Endodermal cell (in vitro differentiated cells): ENCODE measurements at regions not wholly inside any gene's neighbourhood (a gene's known extent, or its start where the extent isn't known, plus 50 kb on each side); places are given as distances from the start of the nearest gene placed in this dataset.

ENCODE experiments used
- DNase-seq: peaks from one replicate; pipeline ENCODE4 v3.0.0-alpha.2; 2017
- H3K27ac ChIP-seq: 2 replicates; pipeline ENCODE4 v1.5.1; 2013; ENCODE audit warnings: mild to moderate bottlenecking, low read depth, low read length, moderate library complexity
- H3K27me3 ChIP-seq: 2 replicates; pipeline ENCODE4 v1.6.1; 2013; ENCODE audit warnings: mild to moderate bottlenecking, low read length, moderate library complexity; ENCODE audit not compliant: insufficient read depth, control insufficient read depth, poor library complexity, severe bottlenecking
- H3K36me3 ChIP-seq: 2 replicates; pipeline ENCODE4 v1.7.0; 2013; ENCODE audit warnings: mild to moderate bottlenecking, low read length, moderate library complexity; ENCODE audit not compliant: control insufficient read depth, insufficient read depth
- H3K4me1 ChIP-seq: one replicate; pipeline ENCODE4 v1.7.0; 2013; ENCODE audit warnings: low read length; ENCODE audit not compliant: control insufficient read depth, insufficient read depth
- H3K4me3 ChIP-seq: 2 replicates; pipeline ENCODE4 v1.5.1; 2013; ENCODE audit warnings: mild to moderate bottlenecking, low read length, moderate library complexity
- H3K9ac ChIP-seq: 2 replicates; pipeline ENCODE4 v1.6.1; 2013; ENCODE audit warnings: mild to moderate bottlenecking, low read length, moderate library complexity; ENCODE audit not compliant: poor library complexity, severe bottlenecking; ENCODE audit errors: extremely low read depth
- H3K9me3 ChIP-seq: 2 replicates; pipeline ENCODE4 v1.6.1; 2013; ENCODE audit warnings: mild to moderate bottlenecking, low read length, moderate library complexity; ENCODE audit not compliant: control insufficient read depth
- H3K27ac Mint-ChIP-seq: 2 replicates; pipeline ENCODE4 v1.8.0; 2020; ENCODE audit warnings: mixed read lengths
- H3K27me3 Mint-ChIP-seq: 2 replicates; pipeline ENCODE4 v1.8.0; 2021; ENCODE audit warnings: mild to moderate bottlenecking, mixed read lengths; ENCODE audit not compliant: insufficient read depth
- H3K36me3 Mint-ChIP-seq: 2 replicates; pipeline ENCODE4 v1.8.0; 2020; ENCODE audit warnings: low read depth, mixed read lengths
- H3K4me1 Mint-ChIP-seq: 2 replicates; pipeline ENCODE4 v1.8.0; 2020; ENCODE audit warnings: mixed read lengths
- H3K4me3 Mint-ChIP-seq: 2 replicates; pipeline ENCODE4 v1.8.0; 2020; ENCODE audit warnings: mild to moderate bottlenecking, moderate library complexity, mixed read lengths
- H3K9me3 Mint-ChIP-seq: 2 replicates; pipeline ENCODE4 v1.8.0; 2020; ENCODE audit warnings: mild to moderate bottlenecking, mixed read lengths
- WGBS, 2 experiments: methylation state at CpG; one replicate each; pipeline versions ENCODE4 v1.1.5 to v1.1.7; 2013; ENCODE audit warnings: missing lambda C conversion rate in 2 of 2, mixed read lengths in 1 of 2; ENCODE audit not compliant: insufficient coverage in 1 of 2, insufficient read length in 1 of 2; 5-methylcytosine and 5-hydroxymethylcytosine counted together
- TF ChIP-seq, protein P1 (sequence below): fragments of 200-600 bp; sonication (generic); conservative IDR thresholded peaks from 2 replicates; pipeline ENCODE4 v1.5.0; 2021; ENCODE audit warnings: antibody characterized with exemption, mild to moderate bottlenecking

DNA sequence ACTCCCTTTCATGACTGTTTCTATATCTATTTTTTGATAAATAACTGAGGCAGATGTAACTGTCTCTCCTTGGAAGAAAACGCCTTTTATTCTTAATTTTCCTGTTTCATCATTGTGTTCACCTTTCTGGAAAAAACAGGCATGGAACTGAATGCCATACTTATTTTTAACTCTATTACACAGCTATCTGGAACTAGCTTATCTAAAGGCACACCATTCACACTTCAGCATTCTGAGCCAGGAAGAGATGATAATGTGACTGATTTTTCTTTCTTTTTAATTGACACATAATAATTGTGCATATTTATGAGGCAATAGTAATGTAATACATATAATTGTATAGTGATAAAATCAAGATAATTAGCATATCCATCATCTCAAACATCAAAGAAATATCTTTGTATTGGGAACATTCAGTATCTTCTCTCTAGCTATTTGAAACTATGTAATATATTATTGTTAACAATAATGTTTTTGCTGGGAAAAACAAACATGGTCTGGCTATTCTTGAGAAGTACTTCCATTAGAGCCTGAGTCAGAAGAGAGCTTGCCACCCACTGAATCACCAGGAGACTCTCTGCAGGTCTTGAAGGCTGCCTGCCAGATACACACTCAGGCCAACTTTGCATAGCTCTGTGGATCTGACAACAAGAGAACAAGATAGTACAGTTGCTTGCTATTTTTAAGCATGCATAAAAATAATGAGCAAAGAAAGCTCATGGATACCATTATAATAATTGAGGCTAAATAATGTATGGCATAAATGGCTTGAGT, 501.0 kb upstream of the EDIL3 start:
- no peak overlapping the region for H3K27ac ChIP-seq
- TF ChIP-seq, protein P1, sequence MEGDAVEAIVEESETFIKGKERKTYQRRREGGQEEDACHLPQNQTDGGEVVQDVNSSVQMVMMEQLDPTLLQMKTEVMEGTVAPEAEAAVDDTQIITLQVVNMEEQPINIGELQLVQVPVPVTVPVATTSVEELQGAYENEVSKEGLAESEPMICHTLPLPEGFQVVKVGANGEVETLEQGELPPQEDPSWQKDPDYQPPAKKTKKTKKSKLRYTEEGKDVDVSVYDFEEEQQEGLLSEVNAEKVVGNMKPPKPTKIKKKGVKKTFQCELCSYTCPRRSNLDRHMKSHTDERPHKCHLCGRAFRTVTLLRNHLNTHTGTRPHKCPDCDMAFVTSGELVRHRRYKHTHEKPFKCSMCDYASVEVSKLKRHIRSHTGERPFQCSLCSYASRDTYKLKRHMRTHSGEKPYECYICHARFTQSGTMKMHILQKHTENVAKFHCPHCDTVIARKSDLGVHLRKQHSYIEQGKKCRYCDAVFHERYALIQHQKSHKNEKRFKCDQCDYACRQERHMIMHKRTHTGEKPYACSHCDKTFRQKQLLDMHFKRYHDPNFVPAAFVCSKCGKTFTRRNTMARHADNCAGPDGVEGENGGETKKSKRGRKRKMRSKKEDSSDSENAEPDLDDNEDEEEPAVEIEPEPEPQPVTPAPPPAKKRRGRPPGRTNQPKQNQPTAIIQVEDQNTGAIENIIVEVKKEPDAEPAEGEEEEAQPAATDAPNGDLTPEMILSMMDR = no peak

DNA sequence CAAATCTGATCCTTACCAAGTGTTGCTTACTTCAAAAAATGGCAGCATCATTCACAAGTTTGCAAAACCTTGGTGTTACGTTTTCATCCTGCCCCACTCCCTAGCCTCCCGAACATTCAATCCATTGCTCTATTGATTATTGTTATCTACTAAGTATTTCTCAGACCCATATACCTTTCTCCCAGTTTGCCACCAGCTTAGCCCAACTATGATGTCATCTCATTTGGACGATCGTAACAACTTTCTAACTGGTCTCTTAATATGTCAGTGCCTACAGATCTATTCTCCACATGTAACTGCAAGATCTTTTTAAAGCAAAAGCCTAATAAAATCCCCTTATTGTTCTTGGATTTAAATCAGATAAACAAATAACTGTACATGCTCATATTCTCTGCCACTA, 497.1 kb upstream of the EDIL3 start:
- no peaks in the 10 kb centered on the region for H3K27me3 Mint-ChIP-seq
- Histone ChIP-seq H3K27ac (no peak overlapping the region), H3K27me3 (no peaks in the 10 kb centered on the region), H3K9me3 (no peaks in the 10 kb centered on the region), H3K4me3 (no peak overlapping the region), H3K4me1 (peaks cover 3% of the 10 kb centered on the region), H3K36me3 (no peaks in the 10 kb centered on the region), H3K9ac (no peak overlapping the region)
- no peak overlapping the region for H3K4me3 Mint-ChIP-seq
- H3K27ac Mint-ChIP-seq = no peak overlapping the region
- TF ChIP-seq, protein P1 = no peak
- 87 to 100% methylated on average over 2 to 4 of the region's 4 CpGs for WGBS, 2 experiments
- peaks cover 1% of the 10 kb centered on the region for H3K9me3 Mint-ChIP-seq
- H3K36me3 Mint-ChIP-seq = no peaks in the 10 kb centered on the region
- H3K4me1 Mint-ChIP-seq = peaks cover 14% of the 10 kb centered on the region
- DNase-seq = no peak

More for the DNA sequence above, 501.0 kb upstream of the EDIL3 start:
- 79 to 83% methylated on average over 1 of the region's 1 CpG for WGBS, 2 experiments
- no peak overlapping the region for H3K4me3 ChIP-seq
- no peak overlapping the region for H3K9ac ChIP-seq
- no peaks in the 10 kb centered on the region for H3K9me3 ChIP-seq
- Mint-ChIP-seq H3K27ac (no peak overlapping the region), H3K4me3 (no peak overlapping the region), H3K9me3 (no peaks in the 10 kb centered on the region), H3K4me1 (peaks cover 14% of the 10 kb centered on the region), H3K27me3 (no peaks in the 10 kb centered on the region), H3K36me3 (no peaks in the 10 kb centered on the region)
- peaks cover 3% of the 10 kb centered on the region for H3K4me1 ChIP-seq
- DNase-seq = no peak
- H3K36me3 ChIP-seq = no peaks in the 10 kb centered on the region
- no peaks in the 10 kb centered on the region for H3K27me3 ChIP-seq

GRCh38 chr5:84874196-84874595, 489.5 kb upstream of the EDIL3 start:
- Histone ChIP-seq H3K4me3 (no peak overlapping the region), H3K27me3 (no peaks in the 10 kb centered on the region), H3K9ac (no peak overlapping the region), H3K4me1 (no peaks in the 10 kb centered on the region), H3K27ac (no peak overlapping the region), H3K9me3 (no peaks in the 10 kb centered on the region), H3K36me3 (no peaks in the 10 kb centered on the region)
- no peaks in the 10 kb centered on the region for H3K36me3 Mint-ChIP-seq
- peaks cover 2% of the 10 kb centered on the region for H3K4me1 Mint-ChIP-seq
- no peak overlapping the region for H3K27ac Mint-ChIP-seq
- TF ChIP-seq, protein P1 = no peak
- DNase-seq = no peak
- no peak overlapping the region for H3K4me3 Mint-ChIP-seq
- peaks cover 1% of the 10 kb centered on the region for H3K9me3 Mint-ChIP-seq
- no peaks in the 10 kb centered on the region for H3K27me3 Mint-ChIP-seq
